ENCODE measurements at regions not wholly inside any gene's neighbourhood (a gene's known extent, or its start where the extent isn't known, plus 50 kb on each side); places are given as distances from the start of the nearest gene placed in this dataset.
"Not testable (repeated sequence)": the region's sequence is repeated elsewhere in the genome, so short reads cannot be mapped to it uniquely, and the experiment has no call there.

DNA sequence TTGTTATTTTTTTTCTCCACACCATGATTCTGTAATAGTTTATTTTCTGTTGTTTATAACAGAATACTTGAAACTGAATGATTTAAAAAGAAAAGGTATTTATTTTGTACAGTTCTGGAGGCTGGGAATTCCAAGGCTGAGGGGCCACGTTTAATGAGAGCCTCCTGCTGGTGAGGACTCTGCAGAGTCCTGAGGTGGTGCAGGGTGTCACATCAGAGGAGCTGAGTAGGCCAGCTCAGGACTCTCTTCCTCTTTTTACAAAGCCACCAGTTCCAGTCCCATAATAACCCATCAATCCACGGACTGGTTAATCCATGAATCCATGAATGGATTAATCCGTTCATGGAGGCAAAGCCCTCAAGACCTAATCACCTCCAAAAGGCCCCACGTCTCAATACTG is 71.6 kb downstream of the TFAP2A start:
- no peak for DNase-seq

DNA sequence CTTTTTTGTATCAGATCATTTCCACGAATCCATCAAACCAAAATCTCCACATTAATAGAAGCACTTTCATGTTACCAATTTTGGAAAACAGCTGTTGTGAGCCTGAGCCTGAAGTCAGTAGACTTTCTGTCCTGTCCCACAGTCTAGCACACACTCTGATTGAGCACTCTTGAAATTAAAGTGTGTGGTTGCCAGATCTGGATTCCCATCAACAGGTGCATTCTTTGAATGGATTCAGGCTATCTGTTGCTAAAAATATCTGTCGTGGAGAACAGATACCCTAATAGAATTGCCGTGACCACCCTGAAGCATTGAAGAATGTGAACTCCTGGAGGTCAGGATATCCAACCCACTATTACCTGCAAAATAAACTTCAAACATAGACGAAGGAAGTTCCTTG is 73.3 kb downstream of the TFAP2A start:
- DNase-seq, result no peak

DNA sequence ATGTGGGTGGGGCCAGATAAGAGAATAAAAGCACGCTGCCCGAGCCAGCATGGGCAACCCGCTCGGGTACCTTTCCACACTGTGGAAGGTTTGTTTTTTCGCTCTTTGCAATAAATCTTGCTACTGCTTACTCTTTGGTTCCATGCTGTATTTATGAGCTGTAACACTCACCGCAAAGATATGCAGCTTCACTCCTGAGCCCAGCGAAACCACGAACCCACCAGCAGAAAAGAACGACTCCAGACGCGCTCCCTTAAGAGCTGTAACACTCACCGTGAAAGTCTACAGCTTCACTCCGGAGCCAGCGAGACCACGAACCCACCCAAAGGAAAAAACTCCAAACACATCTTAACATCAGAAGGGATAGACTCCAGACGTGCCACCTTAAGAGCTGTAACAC is 76.7 kb downstream of the TFAP2A start:
- no peak for DNase-seq

DNA sequence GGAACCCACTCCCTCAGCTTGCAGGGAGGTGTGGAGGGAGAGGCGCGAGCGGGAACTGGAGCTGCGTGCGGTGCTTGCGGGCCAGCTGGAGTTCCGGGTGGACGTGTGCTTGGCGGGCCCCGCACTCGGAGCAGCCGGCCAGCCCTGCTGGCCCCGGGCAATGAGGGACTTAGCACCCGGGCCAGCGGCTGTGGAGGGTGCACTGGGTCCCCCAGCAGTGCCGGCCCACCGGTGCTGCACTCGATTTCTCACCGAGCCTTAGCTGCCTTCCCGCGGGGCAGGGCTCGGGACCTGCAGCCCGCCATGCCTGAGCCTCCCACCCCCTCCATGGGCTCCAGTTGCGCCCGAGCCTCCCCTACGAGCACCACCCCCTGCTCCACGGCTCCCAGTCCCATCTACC is 77.5 kb downstream of the TFAP2A start:
- DNase-seq, result not testable (repeated sequence)

DNA sequence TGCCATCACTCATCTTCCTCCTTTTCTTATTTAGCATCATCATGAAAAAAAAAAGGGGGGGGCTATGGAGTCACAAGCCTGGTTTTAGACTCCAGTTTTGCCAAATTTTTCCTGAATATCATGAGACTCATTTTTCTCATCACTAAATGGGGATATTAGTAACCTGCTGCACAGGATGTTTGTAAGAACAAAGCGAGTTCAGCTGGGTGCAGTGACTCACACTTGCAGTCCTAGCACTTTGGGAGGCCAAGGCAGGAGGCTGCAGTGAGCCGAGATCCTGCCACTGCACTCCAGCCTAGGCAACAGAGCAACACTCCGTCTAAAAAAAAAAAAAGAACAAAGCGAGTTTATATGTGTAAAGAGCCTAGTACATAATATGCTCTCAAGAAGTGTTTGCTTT is 82.8 kb downstream of the TFAP2A start:
- DNase-seq, result no peak

DNA sequence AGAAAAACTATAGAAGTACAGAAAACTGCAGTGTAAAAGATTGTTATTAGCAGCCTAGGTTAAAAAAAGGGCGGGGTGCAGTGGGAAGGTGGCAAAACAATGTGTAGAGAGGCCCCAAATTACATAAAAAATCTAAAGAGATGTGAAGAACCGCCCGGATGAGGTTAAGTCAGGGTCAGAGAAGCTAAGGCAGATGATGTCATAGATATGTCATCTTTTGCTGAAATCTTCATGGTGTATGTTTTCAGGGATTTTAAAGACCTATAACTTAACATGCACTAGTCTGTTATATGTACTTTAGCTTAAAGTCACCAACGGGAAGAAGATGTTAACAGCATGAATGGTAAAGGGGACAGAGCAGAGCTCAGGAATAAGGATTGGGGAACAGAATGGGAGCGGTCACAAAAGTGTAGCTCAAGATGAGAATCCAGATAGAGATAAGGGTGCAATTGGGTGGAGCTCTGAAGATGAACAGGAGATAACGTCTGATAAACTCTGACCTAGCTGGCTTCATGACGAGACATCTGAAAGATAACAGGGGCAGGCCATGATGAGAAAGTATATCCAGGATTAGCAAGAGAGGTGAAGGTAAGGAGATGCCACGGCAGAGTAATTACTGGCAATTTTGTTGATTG is 83.4 kb downstream of the TFAP2A start:
- no peak for DNase-seq

DNA sequence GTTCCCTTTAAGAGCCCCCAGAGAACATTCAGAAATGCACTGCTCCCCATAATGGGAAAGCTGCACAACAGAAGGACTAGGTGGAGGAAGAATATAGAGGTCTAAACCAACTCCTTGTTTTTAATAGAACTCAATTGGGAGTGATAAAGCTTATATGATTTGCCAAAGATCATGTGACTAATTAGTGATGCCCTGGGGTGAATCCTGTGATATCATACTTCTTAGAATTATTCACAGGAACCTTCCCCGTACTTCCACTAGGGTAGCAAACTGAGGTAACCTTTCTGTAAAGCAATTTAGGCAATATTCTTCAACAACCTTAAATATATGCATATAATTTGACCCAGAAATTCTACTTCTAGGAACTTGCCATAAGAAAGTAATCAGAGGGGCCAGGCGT is 84.4 kb downstream of the TFAP2A start:
- no peak for DNase-seq

DNA sequence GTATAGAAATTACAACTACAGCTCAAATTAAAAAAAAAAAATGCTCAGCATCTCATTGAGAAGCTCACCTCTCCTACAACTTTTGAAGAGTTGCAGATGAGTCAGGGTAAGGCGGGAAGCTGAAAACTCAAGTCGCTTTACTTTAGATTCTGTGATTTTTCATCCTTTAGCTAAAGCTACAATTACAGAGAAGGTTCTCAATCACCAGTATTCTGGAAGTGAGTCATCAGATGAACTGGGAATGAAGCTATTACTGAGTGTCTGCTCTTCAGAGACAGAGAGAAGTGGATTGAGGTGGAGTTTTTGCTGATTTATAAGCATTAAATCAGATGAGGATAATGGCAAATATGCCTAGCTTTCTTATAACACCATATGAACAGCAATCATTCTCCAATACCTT is 91.9 kb downstream of the TFAP2A start:
- DNase-seq, result no peak

DNA sequence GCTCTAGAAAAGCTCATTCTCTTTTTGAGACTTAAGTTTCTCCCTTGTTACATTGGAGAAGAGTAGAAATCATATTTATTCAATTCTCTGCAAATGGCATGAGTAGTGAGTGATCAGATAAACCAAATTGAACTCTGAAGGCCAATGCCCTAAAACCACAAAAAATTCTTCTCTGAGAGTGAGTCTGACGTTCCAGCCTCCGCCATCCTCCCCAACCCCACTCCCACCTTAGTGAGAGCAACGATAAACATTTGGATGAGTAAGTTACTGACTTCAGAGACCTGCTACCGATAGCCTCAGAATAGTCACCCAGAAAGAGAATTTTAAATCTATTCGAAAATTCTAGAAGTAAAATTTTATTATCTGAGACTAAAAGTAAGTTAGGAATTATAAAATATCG is 94.6 kb downstream of the TFAP2A start:
- no peak for DNase-seq

DNA sequence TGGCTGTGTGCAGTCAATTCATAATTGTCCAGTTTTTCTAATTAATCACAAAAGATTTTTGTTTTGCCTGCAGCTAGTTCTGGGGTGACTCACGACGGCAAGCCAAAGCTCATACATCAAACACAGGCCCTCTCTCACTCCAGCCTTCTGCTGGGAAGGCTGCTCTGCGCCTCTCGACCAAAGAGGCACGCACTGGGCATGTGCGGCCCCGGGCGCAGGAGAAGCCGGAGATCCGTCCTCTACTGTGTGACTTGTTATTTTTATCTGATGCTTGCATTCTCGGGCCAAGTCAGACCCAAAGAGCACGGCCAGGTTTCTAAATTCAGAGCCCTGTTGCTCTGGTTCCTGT is 98.5 kb downstream of the TFAP2A start:
- no peak for DNase-seq

DNA sequence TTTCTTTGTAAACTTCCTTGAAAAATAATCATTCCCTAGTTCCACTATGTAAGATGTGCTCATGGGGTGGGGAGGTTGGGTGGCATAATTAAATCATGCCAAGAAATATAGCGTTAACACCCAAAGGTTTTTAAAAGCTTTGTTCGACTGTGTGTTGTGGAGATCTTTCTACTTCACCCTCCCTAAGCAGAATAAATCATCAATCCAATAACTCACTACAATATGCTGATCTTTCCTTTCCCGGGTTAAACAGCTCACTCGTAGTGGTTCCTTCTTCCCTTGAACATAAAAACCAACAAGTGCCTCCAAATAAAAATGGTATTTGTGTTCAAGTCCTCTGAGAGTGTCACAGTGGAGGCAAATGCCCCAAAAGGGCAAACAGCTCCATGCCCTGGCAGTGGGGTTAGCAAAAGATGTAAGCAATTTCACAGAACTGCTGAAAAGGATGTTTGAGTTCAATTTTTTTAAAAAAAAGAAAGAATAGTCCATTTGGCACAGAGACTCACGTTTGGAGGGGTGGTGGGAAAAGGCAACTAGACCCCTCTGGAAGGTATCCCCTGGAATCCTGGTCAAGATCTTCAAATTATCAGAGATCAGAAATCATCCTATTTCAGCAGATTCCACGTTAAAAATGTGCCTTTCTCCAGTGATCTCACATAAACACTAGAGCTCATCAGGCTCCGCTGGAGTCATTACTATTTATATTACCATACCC is 99.1 kb downstream of the TFAP2A start:
- DNase-seq, result no peak

DNA sequence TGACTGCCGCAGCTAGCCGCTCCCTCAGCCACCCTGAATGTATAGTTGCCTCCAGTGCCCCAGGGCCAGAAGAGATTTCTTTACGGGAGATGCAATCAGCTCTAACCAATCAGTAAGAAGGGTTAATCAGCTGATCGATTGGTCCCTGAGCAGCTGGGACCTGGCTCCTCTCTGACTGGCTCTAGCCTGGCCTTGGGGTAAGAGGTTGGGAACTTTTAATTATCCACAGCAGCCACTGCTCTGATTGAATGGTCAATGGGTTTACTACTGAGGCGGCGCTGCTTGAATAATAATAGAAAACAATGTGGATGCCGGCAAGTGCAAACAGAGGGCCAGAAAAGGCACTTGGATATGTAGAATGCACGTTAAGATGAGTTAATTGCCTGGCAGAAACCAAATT is 99.8 kb downstream of the TFAP2A start:
- no peak for DNase-seq

DNA sequence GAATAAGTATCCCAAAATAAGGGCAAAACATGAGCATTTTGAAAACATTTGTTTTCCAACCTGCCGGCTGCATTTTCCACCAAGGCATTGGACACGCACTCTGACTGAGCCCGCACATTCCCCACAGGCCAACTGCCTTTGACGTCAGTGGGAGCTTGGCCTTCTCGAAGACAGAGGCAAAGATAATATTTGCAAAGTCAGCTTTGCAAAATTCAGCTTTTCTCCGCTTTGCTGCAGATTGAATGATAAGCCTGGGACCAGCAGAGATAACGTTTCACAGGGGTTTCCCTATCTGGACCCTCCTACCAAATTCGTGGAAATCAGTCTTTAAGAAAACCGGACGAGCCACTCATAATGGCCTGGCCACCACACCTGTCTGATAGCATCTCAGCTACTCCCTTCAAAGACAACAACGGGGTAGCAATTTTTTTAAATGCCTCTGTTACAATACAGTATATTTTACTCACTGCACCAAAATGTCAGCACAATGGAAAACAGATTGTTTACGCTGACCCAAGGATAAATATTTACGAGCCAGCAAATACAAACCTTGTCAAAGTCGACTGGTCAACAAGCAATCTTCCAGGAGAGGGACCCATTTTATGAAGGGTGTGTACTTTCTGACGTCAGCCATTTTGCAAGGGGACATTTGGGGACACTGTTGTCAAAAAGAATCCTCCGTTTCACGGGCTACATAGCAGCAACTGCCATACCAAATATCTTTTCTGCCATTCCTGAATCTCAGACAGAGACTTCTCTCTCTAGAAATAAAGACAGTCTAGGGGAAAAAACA is 100.5 kb downstream of the TFAP2A start:
- DNase-seq, result no peak

DNA sequence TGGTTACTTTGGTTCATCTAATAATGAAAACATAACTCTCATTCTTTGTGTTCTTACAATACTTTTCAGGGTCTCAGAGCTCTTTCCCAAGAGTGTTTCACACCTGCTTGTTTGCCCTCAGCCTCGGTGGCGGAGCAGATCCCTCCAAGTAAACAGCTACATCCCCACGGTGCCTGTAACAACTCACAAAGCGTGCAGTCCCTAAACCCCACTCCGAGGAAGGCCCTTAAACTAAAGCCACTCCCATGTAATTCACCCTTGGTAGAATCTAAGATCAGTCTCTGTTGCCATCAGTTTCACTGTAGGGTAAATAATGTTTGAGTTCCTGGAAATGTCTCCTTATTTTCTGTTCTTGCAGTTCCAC is 101.1 kb downstream of the TFAP2A start:
- DNase-seq, result no peak

DNA sequence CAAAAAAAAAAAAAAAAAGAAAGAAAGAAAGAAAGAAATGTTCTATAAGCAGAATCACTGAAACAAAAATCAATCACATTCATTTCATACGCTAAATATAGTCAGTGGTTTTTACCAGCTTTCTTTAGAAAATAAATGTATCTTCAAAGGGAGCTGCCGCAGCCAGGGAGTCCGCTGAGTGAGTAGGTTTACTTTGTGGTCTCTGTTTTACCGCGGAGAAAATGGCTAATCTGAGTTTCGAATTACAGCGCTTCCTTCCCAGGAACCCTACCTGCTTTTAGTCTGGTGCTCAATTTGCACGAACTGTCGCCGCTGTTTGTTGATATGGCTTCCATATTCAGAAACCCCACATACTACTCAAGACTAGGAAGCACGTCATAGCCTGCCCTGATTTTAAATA is 102.4 kb downstream of the TFAP2A start:
- no peak for DNase-seq

DNA sequence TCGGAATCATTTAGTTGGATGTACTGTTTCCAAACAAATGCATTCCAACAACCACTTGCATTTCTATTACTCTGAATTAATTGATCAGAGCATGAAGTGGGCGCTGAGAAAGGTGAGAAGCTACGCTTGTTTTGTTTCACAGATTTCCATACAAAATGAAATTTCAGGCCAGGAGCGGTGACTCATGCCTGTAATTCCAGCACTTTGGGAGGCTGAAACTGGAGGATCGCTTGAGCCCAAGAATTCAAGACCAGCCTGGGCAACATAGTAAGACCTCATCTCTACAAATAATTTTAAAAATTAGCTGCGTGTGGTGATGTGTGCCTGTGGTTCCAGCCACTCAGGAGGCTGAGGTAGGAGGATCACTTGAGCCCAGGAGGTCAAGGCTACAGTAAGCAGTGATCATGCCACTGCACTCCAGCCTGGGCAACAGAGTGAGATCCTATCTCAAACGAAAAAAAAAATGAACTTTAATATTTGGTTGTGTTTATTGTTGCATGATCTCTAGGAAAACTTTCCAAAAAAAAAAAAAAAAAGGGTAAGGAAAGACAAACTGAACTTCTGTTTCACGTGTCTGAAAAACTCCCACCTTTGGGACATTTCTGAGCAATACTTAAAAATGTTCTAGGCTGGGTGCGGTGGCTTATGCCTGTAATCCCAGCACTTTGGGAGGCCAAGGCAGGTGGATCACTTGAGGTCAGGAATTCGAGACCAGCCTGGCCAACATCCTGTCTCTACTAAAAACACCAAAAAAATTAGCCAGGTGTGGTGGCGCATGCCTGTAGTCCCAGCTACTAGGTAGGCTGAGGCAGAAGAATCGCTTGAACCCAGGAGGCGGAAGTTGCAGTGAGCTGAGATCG is 103.1 kb downstream of the TFAP2A start:
- not testable (repeated sequence) for DNase-seq

DNA sequence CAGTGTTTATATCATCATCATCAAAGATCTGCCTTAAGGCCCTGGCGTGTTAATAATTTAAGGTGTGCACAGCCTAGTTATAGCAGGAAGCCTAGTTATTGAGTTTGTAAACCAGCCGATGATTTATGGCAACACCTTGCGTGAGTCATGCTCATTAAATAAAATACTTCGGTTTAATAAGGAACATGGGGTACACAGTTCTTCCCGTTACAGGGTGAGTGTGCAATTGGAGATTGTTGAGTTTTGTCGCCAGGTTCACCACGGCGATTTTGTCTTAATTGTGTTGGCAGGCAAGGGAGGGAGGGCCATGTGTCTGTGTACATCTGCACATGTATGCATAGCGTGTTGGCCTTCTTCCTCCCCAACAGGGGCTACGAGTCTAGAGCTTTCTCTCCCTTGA is 104.0 kb downstream of the TFAP2A start:
- peak; percentile 58 for DNase-seq

DNA sequence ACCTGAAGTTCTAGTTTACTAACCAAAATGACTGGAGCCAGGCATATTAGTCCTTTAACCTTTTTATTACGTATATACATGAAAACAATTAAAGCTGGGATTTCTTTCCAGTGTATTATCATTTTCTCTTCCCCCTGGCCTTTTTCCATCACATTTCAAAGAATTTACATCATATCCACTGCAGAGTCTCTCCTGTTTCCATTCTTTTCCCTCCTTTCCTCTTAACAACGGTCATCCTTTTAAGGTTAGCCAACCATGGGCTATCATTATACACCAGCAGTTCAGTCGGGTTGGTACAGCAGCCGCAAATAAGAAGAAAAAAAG is 104.6 kb downstream of the TFAP2A start:
- no peak for DNase-seq

DNA sequence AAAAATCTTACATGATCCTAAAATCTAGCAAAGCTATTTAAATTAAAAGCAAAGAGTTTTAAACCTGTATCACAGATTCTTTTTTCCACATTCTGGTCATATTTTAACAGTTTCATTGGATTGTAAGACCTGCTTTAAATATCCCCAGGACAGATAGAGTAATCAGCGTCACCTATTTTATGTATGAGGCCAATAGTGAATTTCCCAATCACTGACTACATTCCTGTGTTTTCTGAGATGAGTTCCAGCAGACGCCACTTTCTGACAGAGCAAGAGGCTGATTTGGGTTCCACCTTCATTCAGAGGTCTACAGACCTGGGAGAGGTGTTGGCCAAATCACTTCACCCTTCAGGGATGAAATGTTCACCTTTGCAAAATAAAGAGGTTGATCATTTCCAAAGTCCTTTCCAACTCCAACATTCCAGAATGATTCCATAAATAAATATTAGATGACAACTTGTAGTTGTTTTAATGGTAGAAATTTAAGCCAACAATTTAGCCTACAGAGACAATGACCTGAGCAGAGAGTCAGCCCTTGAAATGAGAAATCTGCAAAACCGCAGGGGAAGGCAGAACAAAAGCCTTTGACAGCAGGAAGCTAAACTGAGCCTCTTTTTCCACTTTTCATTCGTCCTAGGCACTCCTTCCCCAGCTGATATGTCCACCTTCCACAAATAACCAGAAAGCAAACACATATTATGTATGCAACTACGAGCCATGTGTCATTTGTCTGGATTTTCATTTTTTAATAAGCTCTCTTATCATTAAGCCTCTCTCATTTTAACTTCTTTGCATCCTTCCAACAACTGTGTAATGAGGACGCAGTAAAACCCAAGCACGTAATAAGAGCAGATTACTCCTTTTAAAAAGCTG is 105.2 kb downstream of the TFAP2A start:
- DNase-seq, result peak; percentile 22

DNA sequence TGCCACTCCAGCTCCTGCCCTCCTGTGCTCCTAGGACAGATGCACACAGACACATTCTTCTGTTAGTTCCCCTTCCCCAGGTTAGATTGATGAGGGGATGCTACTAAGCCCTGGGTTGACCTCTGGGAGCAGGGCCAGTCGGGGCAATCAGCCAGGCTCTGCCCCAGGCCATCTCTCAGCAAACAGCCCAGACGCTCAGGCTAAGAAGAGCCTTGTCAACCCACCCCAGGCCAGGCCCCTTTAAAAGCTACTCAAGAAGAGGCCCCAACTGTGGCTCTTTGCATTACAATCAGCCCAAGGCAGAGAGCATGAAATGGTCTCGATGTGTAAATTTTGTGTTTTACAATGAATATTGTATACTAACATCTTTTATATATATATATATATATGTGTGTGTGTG is 107.4 kb downstream of the TFAP2A start:
- no peak for DNase-seq

DNA sequence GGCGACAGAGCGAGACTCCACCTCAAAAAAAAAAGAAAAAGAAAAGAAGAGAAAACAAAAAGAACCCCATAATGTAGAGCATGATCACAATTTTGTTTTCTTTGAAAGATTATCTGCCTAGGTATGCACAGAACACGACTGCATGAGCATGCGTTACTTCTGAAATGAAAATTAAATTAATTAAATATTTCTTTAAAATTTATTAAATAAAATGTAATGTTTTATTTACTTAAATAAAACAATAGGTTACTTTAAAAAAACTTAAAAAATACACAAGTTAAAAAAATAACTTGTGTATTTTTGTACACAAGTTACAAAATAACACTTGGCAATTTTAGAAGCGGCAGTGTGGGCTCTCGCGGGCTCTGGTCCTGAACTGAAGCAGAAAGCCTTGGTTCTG is 107.8 kb downstream of the TFAP2A start:
- no peak for DNase-seq

DNA sequence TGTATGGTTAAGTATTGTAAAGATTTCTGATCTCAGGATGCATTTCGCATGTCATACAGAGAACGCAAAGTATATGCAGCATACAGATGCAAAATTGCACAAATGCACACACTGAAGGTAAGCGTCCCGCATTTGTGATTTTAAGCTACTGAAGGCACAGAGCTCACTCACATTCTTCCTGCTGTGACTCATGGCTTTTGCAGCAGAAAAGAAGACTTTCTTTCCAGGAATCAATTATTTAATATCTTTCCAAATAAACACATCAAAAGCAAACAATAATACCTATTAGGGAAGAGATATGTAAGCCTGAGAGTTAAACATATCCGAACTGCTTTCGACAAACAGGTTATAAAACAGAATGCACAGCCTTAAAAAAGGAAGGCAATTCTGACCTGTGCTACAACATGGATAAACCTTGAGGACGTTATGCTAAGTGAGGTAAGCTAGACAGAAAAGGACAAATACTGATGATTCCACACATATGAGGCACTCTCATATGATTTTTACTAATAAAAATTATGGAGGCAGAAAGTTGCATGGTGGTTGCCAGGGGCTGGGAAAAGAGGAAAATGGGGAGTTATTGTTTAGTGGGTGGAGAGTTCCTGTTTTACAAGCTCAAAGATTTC is 109.0 kb downstream of the TFAP2A start:
- no peak for DNase-seq

All from COR-L47 (cell line).